Testis (tissue), 2 donors: ENCODE measurements at regions not wholly inside any gene's neighbourhood (a gene's known extent, or its start where the extent isn't known, plus 50 kb on each side); places are given as distances from the start of the nearest gene placed in this dataset.

Experiments
- POLR2A ChIP-seq: fragments of 450-650 bp; IDR thresholded peaks from one replicate; pipeline ENCODE4 v1.6.1; 2017; ENCODE audit warnings: antibody characterized with exemption, mild to moderate bottlenecking, moderate library complexity
- TF ChIP-seq, protein P1 (sequence below), 3 experiments: fragments of 450-650 bp in 2 of 3; fragments of 200-600 bp in 1 of 3; sonication (generic) in 1 of 3; IDR thresholded peaks; one replicate each; pipeline ENCODE4 v1.5.1; 2016 to 2019; ENCODE audit warnings: antibody characterized with exemption in 3 of 3, mild to moderate bottlenecking in 2 of 3, moderate library complexity in 1 of 3

DNA sequence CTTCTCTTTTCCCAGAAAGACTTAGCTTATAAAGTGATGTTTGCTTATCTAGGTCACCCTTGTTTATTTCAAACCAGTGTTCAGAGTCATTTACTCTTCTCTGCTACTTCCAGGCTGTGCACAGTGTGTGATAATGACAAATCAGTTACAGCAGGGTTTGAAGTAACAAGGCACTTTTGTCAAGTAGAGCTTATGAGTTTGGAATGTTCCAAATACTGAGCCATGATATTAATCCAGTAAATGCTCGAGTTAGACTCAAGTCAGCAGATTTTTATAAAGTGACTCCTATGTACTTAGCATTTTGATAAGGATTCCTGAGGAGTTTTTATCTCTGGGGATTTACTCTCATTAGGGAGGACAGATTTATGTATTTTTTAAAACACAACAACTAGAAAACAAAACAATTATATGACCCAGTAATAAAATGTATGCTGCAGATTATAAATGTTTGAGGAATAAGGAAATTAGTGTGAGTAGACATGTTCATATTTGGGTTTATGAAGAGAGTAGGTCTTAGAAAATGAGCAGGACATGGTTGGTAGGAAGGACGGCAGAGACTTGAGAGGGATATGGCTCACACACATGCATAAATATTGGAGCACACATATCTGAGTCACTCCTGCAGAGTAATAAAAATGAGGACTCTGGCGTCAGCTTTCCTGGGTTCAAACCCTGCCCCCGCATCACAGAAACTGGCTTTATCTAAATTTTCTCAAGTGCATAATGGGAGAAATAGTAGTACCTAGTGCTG lies 271.2 kb downstream of the FBXO8 start:
- TF ChIP-seq, protein P1, sequence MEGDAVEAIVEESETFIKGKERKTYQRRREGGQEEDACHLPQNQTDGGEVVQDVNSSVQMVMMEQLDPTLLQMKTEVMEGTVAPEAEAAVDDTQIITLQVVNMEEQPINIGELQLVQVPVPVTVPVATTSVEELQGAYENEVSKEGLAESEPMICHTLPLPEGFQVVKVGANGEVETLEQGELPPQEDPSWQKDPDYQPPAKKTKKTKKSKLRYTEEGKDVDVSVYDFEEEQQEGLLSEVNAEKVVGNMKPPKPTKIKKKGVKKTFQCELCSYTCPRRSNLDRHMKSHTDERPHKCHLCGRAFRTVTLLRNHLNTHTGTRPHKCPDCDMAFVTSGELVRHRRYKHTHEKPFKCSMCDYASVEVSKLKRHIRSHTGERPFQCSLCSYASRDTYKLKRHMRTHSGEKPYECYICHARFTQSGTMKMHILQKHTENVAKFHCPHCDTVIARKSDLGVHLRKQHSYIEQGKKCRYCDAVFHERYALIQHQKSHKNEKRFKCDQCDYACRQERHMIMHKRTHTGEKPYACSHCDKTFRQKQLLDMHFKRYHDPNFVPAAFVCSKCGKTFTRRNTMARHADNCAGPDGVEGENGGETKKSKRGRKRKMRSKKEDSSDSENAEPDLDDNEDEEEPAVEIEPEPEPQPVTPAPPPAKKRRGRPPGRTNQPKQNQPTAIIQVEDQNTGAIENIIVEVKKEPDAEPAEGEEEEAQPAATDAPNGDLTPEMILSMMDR (IDR thresholded peaks at IDR 0.05), result no peak
- TF ChIP-seq POLR2A, result no peak
